Activated effector memory CD4-positive, alpha-beta T cell treated with Interleukin-2 at 50 U/mL for 16 hours (primary cell): ENCODE measurements at regions not wholly inside any gene's neighbourhood (a gene's known extent, or its start where the extent isn't known, plus 50 kb on each side); places are given as distances from the start of the nearest gene placed in this dataset.

ENCODE experiments used
- DNase-seq: peaks from one replicate; pipeline ENCODE4 v3.0.0-alpha.2; 2020

GRCh38 chr1:221940631-221941030 is 198.7 kb upstream of the DUSP10 start:
- DNase-seq: no peak

GRCh38 chr1:221939607-221940006 is 197.7 kb upstream of the DUSP10 start:
- no peak for DNase-seq

- DNase-seq: no peak
Observed at GRCh38 chr1:221937155-221937953, 195.5 kb upstream of the DUSP10 start.

GRCh38 chr1:221933814-221934213 is 191.9 kb upstream of the DUSP10 start:
- DNase-seq: no peak

GRCh38 chr1:221926441-221926840 is 184.6 kb upstream of the DUSP10 start:
- DNase-seq: no peak

GRCh38 chr1:221925947-221926346 is 184.1 kb upstream of the DUSP10 start:
- no peak for DNase-seq

GRCh38 chr1:221923929-221924598 is 182.2 kb upstream of the DUSP10 start:
- DNase-seq: no peak

- no peak for DNase-seq
Observed at GRCh38 chr1:221921936-221922335, 180.0 kb upstream of the DUSP10 start.

- DNase-seq: no peak
Observed at GRCh38 chr1:221919743-221920142, 177.9 kb upstream of the DUSP10 start.

- DNase-seq: no peak
Observed at GRCh38 chr1:221919341-221919740, 177.5 kb upstream of the DUSP10 start.

- no peak for DNase-seq
Observed at GRCh38 chr1:221916176-221916575, 174.3 kb upstream of the DUSP10 start.

- no peak for DNase-seq
Observed at GRCh38 chr1:221915764-221916163, 173.9 kb upstream of the DUSP10 start.

- DNase-seq: no peak
Observed at GRCh38 chr1:221913351-221913892, 171.5 kb upstream of the DUSP10 start.

GRCh38 chr1:221912230-221912629 is 170.3 kb upstream of the DUSP10 start:
- DNase-seq: no peak

GRCh38 chr1:221911714-221912113 is 169.8 kb upstream of the DUSP10 start:
- no peak for DNase-seq

GRCh38 chr1:221910222-221910621 is 168.3 kb upstream of the DUSP10 start:
- no peak for DNase-seq

GRCh38 chr1:221908573-221908972 is 166.7 kb upstream of the DUSP10 start:
- DNase-seq: no peak

GRCh38 chr1:221907166-221907932 is 165.5 kb upstream of the DUSP10 start:
- DNase-seq: no peak

GRCh38 chr1:221905802-221906201 is 163.9 kb upstream of the DUSP10 start:
- DNase-seq: no peak

- DNase-seq: no peak
Observed at GRCh38 chr1:221904319-221904718, 162.4 kb upstream of the DUSP10 start.

- no peak for DNase-seq
Observed at GRCh38 chr1:221903594-221903993, 161.7 kb upstream of the DUSP10 start.

- DNase-seq: no peak
Observed at GRCh38 chr1:221902961-221903360, 161.1 kb upstream of the DUSP10 start.

- no peak for DNase-seq
Observed at GRCh38 chr1:221900678-221901077, 158.8 kb upstream of the DUSP10 start.
